HAP-1 (cell line): ENCODE measurements at regions not wholly inside any gene's neighbourhood (a gene's known extent, or its start where the extent isn't known, plus 50 kb on each side); places are given as distances from the start of the nearest gene placed in this dataset.

ENCODE experiments used
- DNase-seq, 2 experiments: peaks; one replicate each; pipeline ENCODE4 v3.0.0-alpha.2; 2016 to 2020; ENCODE audit warnings: low spot score in 2 of 2
- H3K27me3 ChIP-seq: fragments of 250-450 bp; sonication (Bioruptor Pico); 2 replicates; pipeline ENCODE4 v1.5.1; 2020; ENCODE audit warnings: low read depth, mild to moderate bottlenecking, moderate library complexity
- H3K36me3 ChIP-seq: fragments of 250-450 bp; sonication (Bioruptor Pico); replicated peaks from 2 replicates; pipeline ENCODE4 v1.5.1; 2020; ENCODE audit warnings: mild to moderate bottlenecking
- H3K4me1 ChIP-seq: fragments of 250-450 bp; sonication (Bioruptor Pico); 2 replicates; pipeline ENCODE4 v1.5.1; 2020; ENCODE audit warnings: mild to moderate bottlenecking
- H3K4me3 ChIP-seq: fragments of 250-450 bp; sonication (Bioruptor Pico); 2 replicates; pipeline ENCODE4 v1.5.1; 2020; ENCODE audit warnings: mild to moderate bottlenecking, moderate library complexity
- H3K9me3 ChIP-seq: fragments of 250-450 bp; sonication (Bioruptor Pico); 2 replicates; pipeline ENCODE4 v1.5.1; 2020; ENCODE audit warnings: mild to moderate bottlenecking, moderate library complexity
- in situ Hi-C: fragments of 300-500 bp; cut with MboI; formaldehyde crosslinking; loops from 3 replicates; pipeline ENCODE4 v1.14.3; 2020; ENCODE audit warnings: low sequenced_read_pairs, inconsistent platforms, mixed read lengths

DNA sequence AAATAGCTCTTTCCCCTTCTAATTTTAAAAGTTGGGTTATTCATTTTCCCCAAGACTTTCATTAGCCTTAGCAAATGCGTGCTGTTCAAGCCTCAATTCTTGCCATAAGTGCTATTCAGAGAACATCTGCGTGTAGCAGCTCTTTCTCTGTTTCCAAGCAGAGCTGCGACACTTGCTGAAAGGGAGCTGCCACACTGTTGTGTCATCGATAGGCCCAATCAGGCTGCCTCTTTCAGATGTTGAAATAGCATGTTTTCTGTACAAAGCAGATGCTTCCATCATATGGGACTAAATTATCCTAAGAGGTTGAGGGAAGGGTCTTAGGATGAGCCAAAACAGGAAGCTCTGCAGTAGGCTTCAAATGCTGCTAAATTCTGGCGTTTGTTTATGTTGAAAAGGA is 220.9 kb upstream of the CDC14C start:
- no peaks in the 10 kb centered on the region for H3K4me1 ChIP-seq
- no peak overlapping the region for H3K4me3 ChIP-seq
- H3K9me3 ChIP-seq = no peaks in the 10 kb centered on the region
- H3K36me3 ChIP-seq = no peaks in the 10 kb centered on the region
- H3K27me3 ChIP-seq = no peaks in the 10 kb centered on the region
- in situ Hi-C loops = no loop called here
- no peak for DNase-seq

DNA sequence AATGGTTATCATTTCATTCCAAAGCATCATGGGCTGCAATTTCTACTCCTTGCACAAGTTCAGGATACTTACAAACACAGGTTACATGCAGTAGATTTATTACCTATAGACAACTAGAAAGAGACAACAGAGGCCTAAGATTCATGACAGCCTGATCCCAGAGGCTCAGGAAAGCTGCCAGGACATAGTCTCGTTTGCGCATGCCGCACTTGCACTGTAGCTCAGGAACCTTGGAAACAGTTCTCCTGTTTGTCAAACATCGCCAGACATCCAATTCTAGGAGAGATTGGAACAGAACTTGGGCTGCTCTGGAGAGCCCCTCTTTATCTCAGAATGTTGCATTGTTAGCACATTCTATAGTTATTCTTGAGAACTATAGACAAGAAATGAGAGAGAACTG is 216.2 kb upstream of the CDC14C start:
- no peak overlapping the region for H3K4me3 ChIP-seq
- H3K9me3 ChIP-seq = no peaks in the 10 kb centered on the region
- no peaks in the 10 kb centered on the region for H3K4me1 ChIP-seq
- no peaks in the 10 kb centered on the region for H3K27me3 ChIP-seq
- no peak for DNase-seq
- no peaks in the 10 kb centered on the region for H3K36me3 ChIP-seq
- in situ Hi-C loops = no loop called here

DNA sequence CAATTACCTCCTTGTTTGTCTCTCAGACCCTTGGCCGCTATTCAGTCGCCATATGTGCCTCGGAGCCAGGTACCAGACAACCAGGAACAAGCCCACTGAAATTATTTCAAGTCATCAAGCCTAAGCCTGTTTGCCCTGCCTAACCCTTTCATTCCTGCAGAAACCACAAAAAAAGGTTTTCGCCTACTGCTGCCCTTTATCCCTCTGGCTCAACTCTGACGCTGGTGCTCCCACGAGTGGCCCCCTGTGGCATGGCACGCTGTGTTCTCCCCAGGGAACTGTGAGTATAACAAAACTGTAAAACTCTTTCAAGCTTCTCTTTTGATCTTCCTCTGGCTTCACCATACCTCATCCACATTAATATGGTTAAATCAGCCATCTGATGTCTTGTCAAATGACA is 215.7 kb upstream of the CDC14C start:
- in situ Hi-C loops = no loop called here
- DNase-seq = peak in 1 of 2 experiments; percentile 15
- H3K27me3 ChIP-seq = no peaks in the 10 kb centered on the region
- H3K36me3 ChIP-seq = no peaks in the 10 kb centered on the region
- H3K4me3 ChIP-seq = no peak overlapping the region
- H3K9me3 ChIP-seq = no peaks in the 10 kb centered on the region
- no peaks in the 10 kb centered on the region for H3K4me1 ChIP-seq

DNA sequence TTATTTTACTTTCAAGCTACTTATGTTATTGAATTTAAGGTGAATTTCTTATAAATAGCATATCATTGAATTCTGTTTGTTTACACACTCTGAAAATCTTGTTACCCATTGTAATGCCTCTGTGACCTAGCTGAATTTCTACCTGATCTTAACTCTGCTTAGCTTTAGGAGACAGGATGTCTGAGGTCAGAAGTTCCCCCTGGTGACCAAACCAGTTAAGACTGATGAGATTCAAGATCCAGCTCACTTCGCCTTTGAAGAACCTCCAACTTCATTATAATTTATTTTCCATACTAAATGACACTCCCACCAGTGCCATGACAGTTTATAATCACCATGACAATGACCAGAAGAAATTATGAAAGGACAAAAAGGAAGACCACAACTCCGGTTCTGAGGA is 213.4 kb upstream of the CDC14C start:
- Histone ChIP-seq H3K27me3 (no peaks in the 10 kb centered on the region), H3K36me3 (no peaks in the 10 kb centered on the region), H3K4me1 (no peaks in the 10 kb centered on the region), H3K4me3 (no peak overlapping the region), H3K9me3 (no peaks in the 10 kb centered on the region)
- in situ Hi-C loops = no loop called here
- DNase-seq = no peak

DNA sequence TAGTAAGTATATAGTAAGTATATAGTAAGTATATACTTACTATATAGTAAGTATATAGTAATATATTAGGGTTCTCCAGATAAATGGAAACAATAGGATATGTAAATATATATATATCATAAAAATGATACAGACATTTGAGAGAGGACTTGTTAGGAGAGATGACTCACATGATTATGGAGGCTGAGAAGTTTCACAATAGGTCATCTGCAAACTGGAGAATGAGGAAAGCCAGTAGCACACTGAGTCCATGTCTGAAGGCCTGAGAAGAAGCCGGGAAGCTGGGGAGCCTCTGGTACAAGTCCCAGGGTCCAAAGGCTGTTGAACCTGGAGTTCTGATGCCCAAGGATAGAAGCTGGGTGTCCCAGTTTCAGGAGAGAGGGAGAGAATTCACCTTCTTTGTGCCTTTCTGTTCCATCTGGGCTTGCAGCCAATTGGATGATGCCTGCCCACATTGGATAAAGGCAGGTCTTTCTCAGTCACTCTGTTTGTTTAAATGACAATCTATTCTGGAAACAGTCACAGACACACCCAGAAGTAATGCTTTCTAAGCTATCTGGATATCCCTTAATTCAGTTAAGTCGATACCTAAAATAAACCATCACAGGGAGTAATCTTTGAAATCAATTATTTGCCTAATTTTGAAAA is 205.5 kb upstream of the CDC14C start:
- H3K9me3 ChIP-seq = no peaks in the 10 kb centered on the region
- no peaks in the 10 kb centered on the region for H3K36me3 ChIP-seq
- in situ Hi-C loops = no loop called here
- H3K4me1 ChIP-seq = no peaks in the 10 kb centered on the region
- H3K27me3 ChIP-seq = no peaks in the 10 kb centered on the region
- DNase-seq = peak; percentile 21 to 28
- H3K4me3 ChIP-seq = no peak overlapping the region

DNA sequence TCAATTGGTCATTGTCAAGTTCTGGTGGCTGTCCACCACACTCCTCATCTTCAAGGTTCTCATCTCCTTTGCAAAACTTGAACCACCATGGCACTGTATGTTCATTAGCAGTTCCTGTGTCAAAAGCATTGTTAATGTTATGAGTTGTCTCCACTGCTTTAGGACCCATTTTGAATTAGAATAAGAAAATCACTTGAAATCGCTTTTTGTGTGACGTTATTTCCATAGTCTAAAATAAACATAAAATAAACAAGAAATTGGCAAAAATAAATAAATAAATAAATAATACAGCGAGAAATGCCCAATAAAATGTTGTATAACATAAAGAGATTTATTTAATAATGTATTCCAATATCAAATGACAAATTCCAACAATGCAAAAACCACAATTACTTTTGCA is 195.5 kb upstream of the CDC14C start:
- no peak for DNase-seq

DNA sequence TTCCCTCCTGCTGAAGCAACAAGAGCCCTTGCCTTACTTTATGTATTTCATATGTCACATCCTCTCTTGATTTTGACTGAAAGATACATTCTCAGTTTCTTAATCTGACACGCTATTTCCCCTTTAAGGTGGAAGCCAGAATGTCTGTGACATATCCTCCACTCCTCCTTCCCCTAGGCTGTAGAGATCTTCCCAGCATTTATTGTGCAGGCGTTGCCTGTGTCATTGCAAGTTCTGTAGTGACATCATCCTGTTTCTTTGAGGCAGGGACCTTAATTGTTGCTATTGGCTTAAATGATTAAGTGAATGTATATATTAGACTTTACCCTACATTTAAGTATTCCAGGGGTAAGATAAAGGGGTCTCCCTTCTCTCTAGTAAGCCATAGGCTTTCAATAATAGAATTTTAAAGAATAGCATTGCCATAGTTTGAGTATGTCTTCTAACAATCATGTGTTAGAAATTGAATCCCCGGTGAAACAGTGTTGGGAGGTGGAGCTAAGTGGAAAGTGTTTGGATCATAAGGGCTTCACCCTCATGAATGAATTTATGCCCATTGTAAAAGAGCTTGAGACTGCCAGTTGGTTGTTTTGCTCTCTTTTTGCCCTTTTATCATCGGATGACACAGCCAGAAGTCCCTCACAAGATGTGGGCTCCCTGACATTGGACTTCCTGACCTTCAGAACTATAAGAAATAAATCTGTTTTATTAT is 189.5 kb upstream of the CDC14C start:
- H3K4me3 ChIP-seq = no peak overlapping the region
- in situ Hi-C loops = no loop called here
- DNase-seq = no peak
- H3K9me3 ChIP-seq = peaks cover 14% of the 10 kb centered on the region
- H3K27me3 ChIP-seq = no peaks in the 10 kb centered on the region
- peaks cover 4% of the 10 kb centered on the region for H3K4me1 ChIP-seq
- no peaks in the 10 kb centered on the region for H3K36me3 ChIP-seq

More for the DNA sequence above, 195.5 kb upstream of the CDC14C start:
- in situ Hi-C loops = no loop called here
- no peak overlapping the region for H3K4me3 ChIP-seq
- H3K4me1 ChIP-seq = no peaks in the 10 kb centered on the region; the same call in 1 of the 2 replicates
- no peaks in the 10 kb centered on the region for H3K27me3 ChIP-seq
- H3K9me3 ChIP-seq = no peaks in the 10 kb centered on the region
- no peaks in the 10 kb centered on the region for H3K36me3 ChIP-seq

DNA sequence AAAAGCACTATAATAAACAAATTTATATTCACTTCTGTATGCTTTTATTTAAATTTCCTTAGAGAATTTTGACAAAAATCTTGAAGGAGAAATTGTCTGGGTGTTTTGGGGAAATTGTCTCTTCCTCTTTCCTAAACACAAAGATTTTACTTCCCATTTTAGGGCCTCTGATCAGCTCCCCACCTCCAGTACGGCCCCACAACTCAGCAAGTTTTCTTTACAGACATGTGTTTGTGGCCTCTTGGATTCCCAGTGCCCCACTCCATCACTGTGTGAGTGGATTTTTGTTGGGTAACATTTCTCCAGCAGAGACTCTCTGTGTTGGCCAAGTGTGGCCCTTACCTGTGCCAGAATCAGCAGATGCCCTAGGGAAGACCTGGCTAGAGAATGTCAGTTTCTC is 182.8 kb upstream of the CDC14C start:
- peaks cover 16% of the 10 kb centered on the region for H3K4me1 ChIP-seq
- peak in 1 of 2 experiments; percentile 45 for DNase-seq
- no peak overlapping the region for H3K4me3 ChIP-seq
- no peaks in the 10 kb centered on the region for H3K27me3 ChIP-seq
- in situ Hi-C loops = no loop called here
- H3K36me3 ChIP-seq = no peaks in the 10 kb centered on the region
- H3K9me3 ChIP-seq = peaks cover 17% of the 10 kb centered on the region

DNA sequence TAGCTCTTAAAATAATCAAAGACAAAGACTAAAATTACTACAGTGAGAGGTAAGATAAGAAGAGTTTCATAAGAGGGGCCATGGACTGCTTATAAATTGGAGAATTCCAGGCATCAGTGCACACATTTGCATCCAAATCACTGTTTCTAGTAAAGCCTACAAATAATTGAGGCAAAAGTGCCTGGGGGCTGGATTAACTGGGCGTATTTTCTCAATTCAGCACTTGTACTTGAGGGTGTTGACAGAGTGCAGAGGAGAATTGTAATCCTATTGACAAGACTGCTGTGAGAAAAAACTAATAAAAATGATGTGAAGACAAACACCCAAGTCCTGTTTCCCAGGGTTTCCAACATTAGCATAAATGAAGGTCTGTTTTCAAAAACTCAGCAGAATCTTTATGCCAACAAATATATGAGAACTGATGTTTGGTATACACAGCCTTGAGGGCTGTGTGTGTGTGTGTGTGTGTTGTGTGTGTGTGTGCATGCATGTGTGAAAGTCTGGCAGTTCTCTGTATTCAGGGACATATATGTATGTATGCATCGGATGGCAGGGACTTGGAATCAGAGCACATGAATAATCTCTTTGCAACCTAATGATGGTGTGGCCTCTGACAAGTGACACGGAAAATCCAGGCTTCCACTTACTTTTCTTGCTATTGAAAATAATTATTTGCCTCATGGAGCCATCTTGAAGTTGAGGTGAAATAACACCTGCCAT is 182.1 kb upstream of the CDC14C start:
- H3K27me3 ChIP-seq = no peaks in the 10 kb centered on the region
- H3K4me1 ChIP-seq = peaks cover 16% of the 10 kb centered on the region
- H3K9me3 ChIP-seq = peaks cover 17% of the 10 kb centered on the region
- in situ Hi-C loops = no loop called here
- H3K36me3 ChIP-seq = no peaks in the 10 kb centered on the region
- DNase-seq = peak; percentile 95 to 100
- no peak overlapping the region for H3K4me3 ChIP-seq

DNA sequence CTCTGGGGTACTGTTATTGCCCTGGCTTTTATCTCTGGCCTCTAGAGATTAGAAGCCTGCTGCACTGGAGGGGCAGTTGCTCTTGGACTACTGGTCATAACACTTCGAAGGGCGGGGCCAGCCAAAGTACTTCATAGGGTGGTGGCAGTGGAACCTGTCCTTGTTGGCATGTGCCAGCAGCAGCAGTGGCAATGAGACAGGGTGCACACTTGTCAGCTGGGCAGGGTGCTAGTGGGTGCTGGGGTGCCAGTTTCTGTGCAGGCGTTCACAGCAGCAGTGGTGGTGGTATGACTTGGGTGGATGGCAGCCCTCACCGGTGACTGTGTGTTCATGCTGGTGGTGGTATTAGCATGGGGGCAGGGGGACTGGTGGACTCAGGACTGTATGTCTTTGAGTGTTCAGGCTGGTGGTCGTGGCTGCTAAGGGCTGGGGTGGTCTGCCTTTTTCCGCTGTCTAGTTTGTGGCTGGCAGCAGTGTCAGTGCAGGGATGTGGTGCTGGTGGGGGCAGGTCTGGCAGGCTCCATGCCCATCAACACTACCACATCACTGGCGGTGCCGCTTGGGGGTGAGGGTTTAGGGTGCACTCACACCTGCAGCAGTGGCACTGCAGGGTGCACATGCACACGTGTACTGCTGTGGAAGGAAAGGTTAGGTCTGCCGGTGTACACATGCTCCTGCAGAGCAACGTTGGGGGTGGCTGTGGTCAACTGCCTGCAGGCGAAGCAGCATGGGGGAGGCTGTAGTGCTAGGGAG is 176.1 kb upstream of the CDC14C start:
- H3K4me3 ChIP-seq = no peak overlapping the region
- in situ Hi-C loops = no loop called here
- H3K27me3 ChIP-seq = peaks cover 18% of the 10 kb centered on the region
- no peak for DNase-seq
- no peaks in the 10 kb centered on the region for H3K36me3 ChIP-seq
- no peaks in the 10 kb centered on the region for H3K9me3 ChIP-seq
- H3K4me1 ChIP-seq = peaks cover 2% of the 10 kb centered on the region; the same call in 1 of the 2 replicates

DNA sequence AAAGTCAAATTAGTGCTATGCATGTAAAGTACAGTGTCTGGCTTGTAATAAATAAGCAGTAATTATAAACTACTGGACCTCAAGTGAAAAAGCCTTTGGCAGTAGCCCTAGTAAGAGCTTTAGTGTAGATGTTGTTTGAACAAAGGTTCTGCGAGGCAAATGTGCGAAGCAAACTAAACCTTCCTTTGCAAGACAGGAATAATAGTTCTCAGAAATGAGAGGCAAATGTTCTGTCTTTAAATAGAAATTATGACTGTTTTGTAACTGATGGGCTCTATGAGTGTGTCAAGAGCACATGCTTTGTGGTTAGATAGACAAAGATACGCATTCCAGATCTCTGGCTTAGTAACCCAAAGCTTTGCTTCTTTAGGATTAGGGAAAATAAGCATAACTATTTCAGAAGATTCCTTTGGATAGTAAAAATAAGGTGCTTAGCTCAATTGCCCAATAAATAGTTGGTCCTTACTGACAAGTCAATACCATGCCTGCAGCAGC is 169.2 kb upstream of the CDC14C start:
- Histone ChIP-seq H3K27me3 (peaks cover 26% of the 10 kb centered on the region), H3K36me3 (no peaks in the 10 kb centered on the region), H3K9me3 (peaks cover 4% of the 10 kb centered on the region; the same call in 1 of the 2 replicates), H3K4me3 (no peak overlapping the region), H3K4me1 (peaks cover 34% of the 10 kb centered on the region)
- DNase-seq = peak; percentile 56 to 98
- in situ Hi-C loops = no loop called here

DNA sequence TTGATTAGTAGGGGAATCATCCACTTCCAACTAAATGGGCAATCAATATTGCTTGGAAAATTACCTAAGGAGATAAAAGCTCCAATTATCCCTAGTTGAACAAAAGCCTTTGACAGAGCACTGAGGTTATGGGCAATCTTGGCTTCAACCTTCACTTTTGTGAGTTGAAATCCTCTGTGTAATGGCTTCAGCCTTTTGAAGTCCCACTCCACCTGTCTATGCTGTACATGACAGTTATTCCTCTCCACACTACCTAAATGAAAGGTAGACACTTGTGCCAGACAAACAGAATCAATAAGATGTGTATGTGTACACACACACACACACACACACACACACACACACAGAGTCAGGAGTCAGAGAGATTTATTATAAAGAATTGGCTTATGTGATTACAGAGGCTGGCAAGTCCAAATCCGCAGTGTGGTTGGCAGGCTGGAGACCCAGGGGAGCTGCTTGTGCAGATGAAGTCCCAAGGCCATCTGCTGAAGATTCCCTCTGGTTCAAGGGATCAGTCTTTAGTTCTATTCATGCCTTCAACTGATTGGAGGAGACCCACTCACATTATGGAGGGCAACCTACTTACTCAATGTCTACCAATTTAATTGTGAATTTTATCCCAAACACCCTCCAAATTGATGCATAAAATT is 164.8 kb upstream of the CDC14C start:
- Histone ChIP-seq H3K36me3 (no peaks in the 10 kb centered on the region), H3K9me3 (peaks cover 7% of the 10 kb centered on the region; the same call in 1 of the 2 replicates), H3K4me1 (peaks cover 26% of the 10 kb centered on the region), H3K27me3 (peaks cover 7% of the 10 kb centered on the region; the same call in 1 of the 2 replicates), H3K4me3 (no peak overlapping the region)
- in situ Hi-C loops = no loop called here
- peak in 1 of 2 experiments; percentile 19 for DNase-seq
